OCI-LY1 (cell line): ENCODE measurements at regions not wholly inside any gene's neighbourhood (a gene's known extent, or its start where the extent isn't known, plus 50 kb on each side); places are given as distances from the start of the nearest gene placed in this dataset.

Source experiments
- H2AFZ ChIP-seq: fragments of 200-600 bp; sonication (generic), shearing (Covaris generic); 2 replicates; pipeline ENCODE4 v1.6.0; 2014; ENCODE audit warnings: antibody characterized with exemption, mild to moderate bottlenecking, low read length
- H3F3A ChIP-seq: fragments of 200-600 bp; sonication (generic), shearing (Covaris generic); 2 replicates; pipeline ENCODE4 v1.6.0; 2014; ENCODE audit warnings: mild to moderate bottlenecking, antibody characterized with exemption, low read length, moderate library complexity; ENCODE audit not compliant: insufficient read depth
- H3K27ac ChIP-seq: fragments of 200-600 bp; sonication (generic); 2 replicates; pipeline ENCODE4 v1.5.1; 2014; ENCODE audit warnings: low read length, mixed run types, mild to moderate bottlenecking, low read depth; ENCODE audit not compliant: poor library complexity, severe bottlenecking
- H3K27me3 ChIP-seq: fragments of 200-600 bp; sonication (generic); 2 replicates; pipeline ENCODE4 v1.6.0; 2014; ENCODE audit warnings: antibody characterized with exemption, mild to moderate bottlenecking, low read length, moderate library complexity; ENCODE audit not compliant: insufficient read depth
- H3K36me3 ChIP-seq: fragments of 200-600 bp; sonication (generic); 2 replicates; pipeline ENCODE4 v1.6.1; 2014; ENCODE audit warnings: mild to moderate bottlenecking, antibody characterized with exemption, low read length, moderate library complexity, mixed read lengths; ENCODE audit not compliant: insufficient read depth
- H3K4me1 ChIP-seq: fragments of 200-600 bp; sonication (generic); 2 replicates; pipeline ENCODE4 v1.5.1; 2014; ENCODE audit warnings: mild to moderate bottlenecking, low read length, moderate library complexity; ENCODE audit not compliant: insufficient read depth, severe bottlenecking
- H3K4me2 ChIP-seq: fragments of 200-600 bp; sonication (generic), shearing (Covaris generic); 2 replicates; pipeline ENCODE4 v1.6.1; 2014; ENCODE audit warnings: low read length
- H3K4me3 ChIP-seq: fragments of 200-600 bp; sonication (generic); 2 replicates; pipeline ENCODE4 v1.5.1; 2014; ENCODE audit warnings: low read length, low read depth, mild to moderate bottlenecking, mixed read lengths; ENCODE audit not compliant: poor library complexity, severe bottlenecking
- H3K79me2 ChIP-seq: fragments of 200-600 bp; shearing (Covaris generic); 2 replicates; pipeline ENCODE4 v1.6.1; 2016; ENCODE audit warnings: mixed run types, low read length, mixed read lengths; ENCODE audit not compliant: insufficient read depth
- H3K9ac ChIP-seq: fragments of 200-600 bp; sonication (generic), shearing (Covaris generic); 2 replicates; pipeline ENCODE4 v1.6.1; 2014; ENCODE audit warnings: mild to moderate bottlenecking, low read length, mixed read lengths
- H3K9me2 ChIP-seq: fragments of 200-600 bp; sonication (generic), shearing (Covaris generic); 2 replicates; pipeline ENCODE4 v1.6.1; 2014; ENCODE audit warnings: low read depth, mild to moderate bottlenecking, low read length, mixed read lengths
- H3K9me3 ChIP-seq: fragments of 200-600 bp; shearing (Covaris generic); 2 replicates; pipeline ENCODE4 v1.6.1; 2014; ENCODE audit warnings: low read length, mixed read lengths
- H4K20me1 ChIP-seq: fragments of 200-600 bp; sonication (generic), shearing (Covaris generic); 2 replicates; pipeline ENCODE4 v1.6.0; 2016; ENCODE audit warnings: mild to moderate bottlenecking, low read length; ENCODE audit not compliant: insufficient read depth
- CTCF ChIP-seq: fragments of 200-600 bp; sonication (generic), shearing (Covaris generic); IDR thresholded peaks from 2 replicates; pipeline ENCODE4 v1.5.1; 2017; ENCODE audit warnings: mild to moderate bottlenecking, antibody characterized with exemption, low read length, moderate library complexity, mixed read lengths
- EZH2 ChIP-seq: fragments of 200-600 bp; sonication (generic), shearing (Covaris generic); IDR thresholded peaks from 2 replicates; pipeline ENCODE4 v1.8.0; 2017; ENCODE audit warnings: borderline replicate concordance, mixed run types, mild to moderate bottlenecking, antibody characterized with exemption, low read length, moderate library complexity, mixed read lengths

GRCh38 chr3:46098319-46098761 is 71.1 kb upstream of the XCR1 start:
- H3K4me1 ChIP-seq: peaks cover 60% of the 10 kb centered on the region
- H3K27ac ChIP-seq: peak overlapping the region; percentile 79
- H3K9me2 ChIP-seq: no peaks in the 10 kb centered on the region
- TF ChIP-seq CTCF: no peak
- TF ChIP-seq EZH2: no peak
- peak overlapping the region; percentile 26 for H2AFZ ChIP-seq
- peak overlapping the region; percentile 42; the same call in 1 of the 2 replicates for H3K9ac ChIP-seq
- peak overlapping the region; percentile 4 for H3K4me3 ChIP-seq
- no peaks in the 10 kb centered on the region for H3F3A ChIP-seq
- peaks cover 4% of the 10 kb centered on the region; the same call in 1 of the 2 replicates for H3K9me3 ChIP-seq
- no peaks in the 10 kb centered on the region for H3K27me3 ChIP-seq
- H3K36me3 ChIP-seq: no peaks in the 10 kb centered on the region
- no peaks in the 10 kb centered on the region for H3K79me2 ChIP-seq
- H4K20me1 ChIP-seq: no peaks in the 10 kb centered on the region
- H3K4me2 ChIP-seq: peak overlapping the region; percentile 45

- peak overlapping the region; percentile 42; the same call in 1 of the 2 replicates for H3K9ac ChIP-seq
- H3K4me3 ChIP-seq: peak overlapping the region; percentile 4
- peaks cover 4% of the 10 kb centered on the region; the same call in 1 of the 2 replicates for H3K9me3 ChIP-seq
- H2AFZ ChIP-seq: 0 out of 2 replicates have a peak overlapping the region, but pooled peaks have one; percentile 26
- peaks cover 66% of the 10 kb centered on the region for H3K4me1 ChIP-seq
- H3F3A ChIP-seq: no peaks in the 10 kb centered on the region
- H3K27ac ChIP-seq: peak overlapping the region; percentile 79
- no peaks in the 10 kb centered on the region for H3K36me3 ChIP-seq
- no peaks in the 10 kb centered on the region for H3K79me2 ChIP-seq
- no peaks in the 10 kb centered on the region for H3K9me2 ChIP-seq
- H4K20me1 ChIP-seq: no peaks in the 10 kb centered on the region
- H3K4me2 ChIP-seq: peak overlapping the region; percentile 45
- H3K27me3 ChIP-seq: no peaks in the 10 kb centered on the region
- TF ChIP-seq EZH2 (no peak), CTCF (no peak)
Measured at GRCh38 chr3:46097691-46098241, 70.5 kb upstream of the XCR1 start.

GRCh38 chr3:46096781-46097180 is 69.5 kb upstream of the XCR1 start:
- no peaks in the 10 kb centered on the region for H3K36me3 ChIP-seq
- peak overlapping the region; percentile 79 for H3K27ac ChIP-seq
- H3K79me2 ChIP-seq: no peaks in the 10 kb centered on the region
- H3K4me2 ChIP-seq: no peak overlapping the region
- no peaks in the 10 kb centered on the region for H3F3A ChIP-seq
- no peak overlapping the region; the same call in 1 of the 2 replicates for H3K9ac ChIP-seq
- H3K4me3 ChIP-seq: no peak overlapping the region
- peaks cover 75% of the 10 kb centered on the region for H3K4me1 ChIP-seq
- no peaks in the 10 kb centered on the region for H4K20me1 ChIP-seq
- peaks cover under 1% of the 10 kb centered on the region; the same call in 1 of the 2 replicates for H3K9me3 ChIP-seq
- H3K27me3 ChIP-seq: no peaks in the 10 kb centered on the region
- no peaks in the 10 kb centered on the region for H3K9me2 ChIP-seq
- H2AFZ ChIP-seq: no peak overlapping the region
- TF ChIP-seq CTCF (no peak), EZH2 (no peak)
